Activated B cell treated with CpG ODN at 0.5 μM for 24 hours (primary cell): ENCODE measurements at regions not wholly inside any gene's neighbourhood (a gene's known extent, or its start where the extent isn't known, plus 50 kb on each side); places are given as distances from the start of the nearest gene placed in this dataset.
"Not testable (repeated sequence)": the region's sequence is repeated elsewhere in the genome, so short reads cannot be mapped to it uniquely, and the experiment has no call there.

ENCODE experiments used
- ATAC-seq: fragments of 200-7000 bp; cut with Tn5 transposase; one replicate; pipeline ENCODE4 v1.10.0; 2021; ENCODE audit warnings: low read depth, mild to moderate bottlenecking, moderate library complexity
- CTCF ChIA-PET: fragments of 350-600 bp; sonication (Branson Sonifier 250); formaldehyde crosslinking; loops from one replicate; lab custom pipeline; 2021; ENCODE audit warnings: antibody characterized with exemption; lab: Charles Lee
- POLR2A ChIA-PET: fragments of 350-600 bp; sonication (Branson Sonifier 250); formaldehyde crosslinking; loops from one replicate; lab custom pipeline; 2021; ENCODE audit warnings: antibody characterized with exemption; lab: Charles Lee
- DNase-seq: peaks from one replicate; pipeline ENCODE4 v3.0.0; 2022
- H3K27ac Mint-ChIP-seq: one replicate; pipeline ENCODE4 v1.8.0; 2020; ENCODE audit warnings: mixed read lengths
- H3K27me3 Mint-ChIP-seq: one replicate; pipeline ENCODE4 v1.8.0; 2021; ENCODE audit warnings: mixed read lengths
- H3K36me3 Mint-ChIP-seq: one replicate; pipeline ENCODE4 v1.8.0; 2021; ENCODE audit warnings: low read depth, mixed read lengths
- H3K4me1 Mint-ChIP-seq: one replicate; pipeline ENCODE4 v1.8.0; 2021; ENCODE audit warnings: mixed read lengths
- H3K4me3 Mint-ChIP-seq: one replicate; pipeline ENCODE4 v1.8.0; 2020; ENCODE audit warnings: mild to moderate bottlenecking, mixed read lengths
- H3K9me3 Mint-ChIP-seq: one replicate; pipeline ENCODE4 v1.8.0; 2020; ENCODE audit warnings: mixed read lengths
- intact Hi-C: fragments of 100-400 bp; cut with micrococcal nuclease; formaldehyde crosslinking; loops from one replicate; pipeline ENCODE4 v1.15.1; 2024

GRCh38 chr4:3956165-3956867 lies 190.1 kb downstream of the ADRA2C start:
- Mint-ChIP-seq H3K4me3 (peak overlapping the region; percentile 92), H3K27ac (peak overlapping the region; percentile 88), H3K4me1 (peaks cover 11% of the 10 kb centered on the region)
- H3K27me3 Mint-ChIP-seq, DNase-seq, ATAC-seq, H3K9me3 Mint-ChIP-seq, CTCF ChIA-PET, H3K36me3 Mint-ChIP-seq: not testable (repeated sequence)
- intact Hi-C loops: loop anchor here (5.0 to 10.0 kb wide), 2 partner anchors 336 to 882 kb away; partner anchors contain the start of genes HTT, HTT-AS, LYAR and ZBTB49
- POLR2A ChIA-PET: interaction anchor here (0.6 to 1.4 kb wide), 2 partner anchors 292 to 295 kb away, joined by 3 to 4 read pairs; partner anchors contain the start of gene TMEM128

- DNase-seq, CTCF ChIA-PET, H3K27ac Mint-ChIP-seq, POLR2A ChIA-PET, H3K36me3 Mint-ChIP-seq, intact Hi-C loops, H3K4me3 Mint-ChIP-seq, H3K9me3 Mint-ChIP-seq, H3K27me3 Mint-ChIP-seq, H3K4me1 Mint-ChIP-seq, ATAC-seq: not testable (repeated sequence)
Measured at GRCh38 chr4:3961091-3961672, 195.0 kb downstream of the ADRA2C start.

- H3K9me3 Mint-ChIP-seq, DNase-seq, H3K4me1 Mint-ChIP-seq, CTCF ChIA-PET, H3K36me3 Mint-ChIP-seq, H3K27ac Mint-ChIP-seq, POLR2A ChIA-PET, intact Hi-C loops, ATAC-seq, H3K4me3 Mint-ChIP-seq: not testable (repeated sequence)
- peaks cover 14% of the 10 kb centered on the region for H3K27me3 Mint-ChIP-seq
Measured at GRCh38 chr4:3964572-3965278, 198.5 kb downstream of the ADRA2C start.

GRCh38 chr4:3967204-3967603 lies 201.0 kb downstream of the ADRA2C start:
- DNase-seq, H3K4me3 Mint-ChIP-seq, H3K27ac Mint-ChIP-seq, H3K9me3 Mint-ChIP-seq, POLR2A ChIA-PET, intact Hi-C loops, H3K4me1 Mint-ChIP-seq, ATAC-seq, CTCF ChIA-PET, H3K36me3 Mint-ChIP-seq: not testable (repeated sequence)
- H3K27me3 Mint-ChIP-seq: peaks cover 15% of the 10 kb centered on the region

- ATAC-seq, H3K4me3 Mint-ChIP-seq, DNase-seq, CTCF ChIA-PET, H3K9me3 Mint-ChIP-seq, POLR2A ChIA-PET, H3K4me1 Mint-ChIP-seq, H3K36me3 Mint-ChIP-seq, H3K27ac Mint-ChIP-seq, intact Hi-C loops: not testable (repeated sequence)
- peaks cover 25% of the 10 kb centered on the region for H3K27me3 Mint-ChIP-seq
Measured at GRCh38 chr4:3972626-3973025, 206.4 kb downstream of the ADRA2C start.

GRCh38 chr4:3973581-3974200 lies 207.5 kb downstream of the ADRA2C start:
- ATAC-seq, H3K4me3 Mint-ChIP-seq, POLR2A ChIA-PET, H3K27ac Mint-ChIP-seq, H3K36me3 Mint-ChIP-seq, H3K9me3 Mint-ChIP-seq, H3K4me1 Mint-ChIP-seq, intact Hi-C loops, CTCF ChIA-PET, DNase-seq: not testable (repeated sequence)
- H3K27me3 Mint-ChIP-seq: peaks cover 25% of the 10 kb centered on the region

- H3K27me3 Mint-ChIP-seq, H3K4me1 Mint-ChIP-seq, ATAC-seq, H3K4me3 Mint-ChIP-seq, H3K9me3 Mint-ChIP-seq, POLR2A ChIA-PET, DNase-seq, CTCF ChIA-PET, H3K36me3 Mint-ChIP-seq, H3K27ac Mint-ChIP-seq: not testable (repeated sequence)
- intact Hi-C loops: loop anchor here (5.0 kb wide), 1 partner anchor 1829 kb away; no protein-coding TSS in a partner anchor
Measured at GRCh38 chr4:3983518-3984125, 217.4 kb downstream of the ADRA2C start.

- H3K4me3 Mint-ChIP-seq: peak overlapping the region; percentile 56
- intact Hi-C loops: loop anchor here (5.0 kb wide), 2 partner anchors 163 to 1828 kb away; no protein-coding TSS in a partner anchor
- H3K9me3 Mint-ChIP-seq, CTCF ChIA-PET, H3K36me3 Mint-ChIP-seq, H3K27ac Mint-ChIP-seq, ATAC-seq, H3K4me1 Mint-ChIP-seq, POLR2A ChIA-PET, DNase-seq: not testable (repeated sequence)
- H3K27me3 Mint-ChIP-seq: peaks cover 14% of the 10 kb centered on the region
Measured at GRCh38 chr4:3984796-3985195, 218.6 kb downstream of the ADRA2C start.

GRCh38 chr4:3986412-3986811 lies 220.2 kb downstream of the ADRA2C start:
- H3K4me1 Mint-ChIP-seq, DNase-seq, POLR2A ChIA-PET, H3K27ac Mint-ChIP-seq, H3K9me3 Mint-ChIP-seq, H3K36me3 Mint-ChIP-seq, H3K4me3 Mint-ChIP-seq, ATAC-seq, CTCF ChIA-PET: not testable (repeated sequence)
- intact Hi-C loops: loop anchor here (5.0 kb wide), 1 partner anchor 161 kb away; no protein-coding TSS in a partner anchor
- H3K27me3 Mint-ChIP-seq: peaks cover 19% of the 10 kb centered on the region

- CTCF ChIA-PET, intact Hi-C loops: not testable (repeated sequence)
Measured at GRCh38 chr4:3997386-3997785, 229.3 kb downstream of the OTOP1 start.

GRCh38 chr4:4004036-4004435 lies 222.7 kb downstream of the OTOP1 start:
- ATAC-seq, H3K27me3 Mint-ChIP-seq, DNase-seq, H3K4me1 Mint-ChIP-seq, H3K27ac Mint-ChIP-seq, POLR2A ChIA-PET, CTCF ChIA-PET, intact Hi-C loops, H3K4me3 Mint-ChIP-seq, H3K9me3 Mint-ChIP-seq, H3K36me3 Mint-ChIP-seq: not testable (repeated sequence)

More at GRCh38 chr4:3997386-3997785, 229.3 kb downstream of the OTOP1 start:
- H3K27me3 Mint-ChIP-seq: peaks cover 13% of the 10 kb centered on the region
- DNase-seq, H3K36me3 Mint-ChIP-seq, ATAC-seq, H3K4me3 Mint-ChIP-seq, H3K9me3 Mint-ChIP-seq, POLR2A ChIA-PET, H3K4me1 Mint-ChIP-seq, H3K27ac Mint-ChIP-seq: not testable (repeated sequence)
